ENCODE measurements at regions not wholly inside any gene's neighbourhood (a gene's known extent, or its start where the extent isn't known, plus 50 kb on each side); places are given as distances from the start of the nearest gene placed in this dataset.

- 63 to 67% methylated on average over 3 of the region's 3 CpGs for WGBS, 2 donors
- DNase-seq: no peak
- intact Hi-C loops (cut with DNase I; ENCODE audit: low total_unique reads): no loop called here
- Histone ChIP-seq H3K4me1 (peaks cover 6% of the 10 kb centered on the region), H3K4me3 (no peak overlapping the region), H3K27me3 (no peaks in the 10 kb centered on the region), H3K27ac (no peak overlapping the region), H3K36me3 (ENCODE audit: low read depth, missing control alignments) (no peaks in the 10 kb centered on the region), H3K9me3 (no peaks in the 10 kb centered on the region)
- no peak for TF ChIP-seq POLR2A (IDR thresholded peaks at IDR 0.05)
- TF ChIP-seq, protein P1, sequence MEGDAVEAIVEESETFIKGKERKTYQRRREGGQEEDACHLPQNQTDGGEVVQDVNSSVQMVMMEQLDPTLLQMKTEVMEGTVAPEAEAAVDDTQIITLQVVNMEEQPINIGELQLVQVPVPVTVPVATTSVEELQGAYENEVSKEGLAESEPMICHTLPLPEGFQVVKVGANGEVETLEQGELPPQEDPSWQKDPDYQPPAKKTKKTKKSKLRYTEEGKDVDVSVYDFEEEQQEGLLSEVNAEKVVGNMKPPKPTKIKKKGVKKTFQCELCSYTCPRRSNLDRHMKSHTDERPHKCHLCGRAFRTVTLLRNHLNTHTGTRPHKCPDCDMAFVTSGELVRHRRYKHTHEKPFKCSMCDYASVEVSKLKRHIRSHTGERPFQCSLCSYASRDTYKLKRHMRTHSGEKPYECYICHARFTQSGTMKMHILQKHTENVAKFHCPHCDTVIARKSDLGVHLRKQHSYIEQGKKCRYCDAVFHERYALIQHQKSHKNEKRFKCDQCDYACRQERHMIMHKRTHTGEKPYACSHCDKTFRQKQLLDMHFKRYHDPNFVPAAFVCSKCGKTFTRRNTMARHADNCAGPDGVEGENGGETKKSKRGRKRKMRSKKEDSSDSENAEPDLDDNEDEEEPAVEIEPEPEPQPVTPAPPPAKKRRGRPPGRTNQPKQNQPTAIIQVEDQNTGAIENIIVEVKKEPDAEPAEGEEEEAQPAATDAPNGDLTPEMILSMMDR (IDR thresholded peaks at IDR 0.05): no peak
Measured at GRCh38 chr5:33275391-33275790, 165.4 kb upstream of the TARS1 start.

DNA sequence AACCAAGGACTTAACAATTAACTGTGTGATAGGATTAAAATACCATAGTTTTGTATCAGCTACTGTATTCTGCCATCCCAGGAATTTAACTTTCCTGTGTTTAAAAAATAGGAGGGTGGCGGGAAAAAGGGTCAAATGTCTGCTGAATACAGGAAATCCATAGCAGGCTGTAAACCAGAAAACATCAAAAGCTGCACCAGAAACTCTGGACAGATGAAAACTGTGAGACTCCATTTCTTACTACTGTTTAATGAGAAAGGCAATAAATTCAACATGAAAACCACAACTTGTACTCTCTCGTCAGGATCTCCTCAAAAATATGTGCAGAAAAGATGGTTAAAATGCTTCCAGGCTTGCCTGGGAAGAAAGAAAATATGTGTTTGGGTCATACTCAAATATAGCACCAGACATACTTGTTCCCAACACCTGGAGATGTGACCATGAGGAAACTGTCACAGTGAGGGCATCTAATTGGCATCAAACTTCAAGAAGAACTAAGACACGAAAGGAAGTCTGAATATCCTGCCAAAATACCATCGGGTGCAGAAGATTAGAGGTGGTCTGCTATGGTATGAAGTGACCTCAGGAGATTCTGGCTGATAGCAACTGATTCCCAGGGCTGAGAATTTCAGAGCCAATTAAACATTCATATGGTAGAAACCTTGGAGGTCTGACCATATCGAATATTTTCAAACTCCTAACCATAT is 164.7 kb upstream of the TARS1 start:
- no peaks in the 10 kb centered on the region for H3K27me3 ChIP-seq
- no peaks in the 10 kb centered on the region for H3K36me3 ChIP-seq (ENCODE audit: low read depth, missing control alignments)
- intact Hi-C loops (cut with DNase I; ENCODE audit: low total_unique reads): no loop called here
- WGBS, 2 donors: 42 to 62% methylated on average over 5 of the region's 5 CpGs
- no peak for TF ChIP-seq POLR2A (IDR thresholded peaks at IDR 0.05)
- TF ChIP-seq, protein P1 (IDR thresholded peaks at IDR 0.05): no peak
- peaks cover 6% of the 10 kb centered on the region for H3K4me1 ChIP-seq
- H3K27ac ChIP-seq: no peak overlapping the region
- H3K9me3 ChIP-seq: no peaks in the 10 kb centered on the region
- no peak for DNase-seq
- no peak overlapping the region for H3K4me3 ChIP-seq

- Histone ChIP-seq H3K27me3 (no peaks in the 10 kb centered on the region), H3K9me3 (no peaks in the 10 kb centered on the region), H3K36me3 (ENCODE audit: low read depth, missing control alignments) (no peaks in the 10 kb centered on the region), H3K4me3 (no peak overlapping the region), H3K27ac (no peak overlapping the region), H3K4me1 (peaks cover 6% of the 10 kb centered on the region)
- TF ChIP-seq POLR2A (IDR thresholded peaks at IDR 0.05): no peak
- TF ChIP-seq, protein P1 (IDR thresholded peaks at IDR 0.05): no peak
- intact Hi-C loops (cut with DNase I; ENCODE audit: low total_unique reads): no loop called here
- 51 to 61% methylated on average over 2 of the region's 2 CpGs for WGBS, 2 donors
- DNase-seq: no peak
Measured at GRCh38 chr5:33276628-33276950, 164.2 kb upstream of the TARS1 start.

GRCh38 chr5:33277061-33277650 is 163.6 kb upstream of the TARS1 start:
- Histone ChIP-seq H3K27me3 (no peaks in the 10 kb centered on the region), H3K4me3 (no peak overlapping the region), H3K36me3 (ENCODE audit: low read depth, missing control alignments) (no peaks in the 10 kb centered on the region), H3K27ac (no peak overlapping the region), H3K4me1 (peaks cover 6% of the 10 kb centered on the region), H3K9me3 (no peaks in the 10 kb centered on the region)
- 47 to 53% methylated on average over 3 of the region's 3 CpGs for WGBS, 2 donors
- DNase-seq: no peak
- no peak for TF ChIP-seq POLR2A (IDR thresholded peaks at IDR 0.05)
- TF ChIP-seq, protein P1 (IDR thresholded peaks at IDR 0.05): no peak
- intact Hi-C loops (cut with DNase I; ENCODE audit: low total_unique reads): no loop called here

- no peaks in the 10 kb centered on the region for H3K9me3 ChIP-seq
- WGBS, 2 donors: 44 to 60% methylated on average over 5 of the region's 5 CpGs
- no peak overlapping the region for H3K4me3 ChIP-seq
- intact Hi-C loops (cut with DNase I; ENCODE audit: low total_unique reads): no loop called here
- no peaks in the 10 kb centered on the region for H3K36me3 ChIP-seq (ENCODE audit: low read depth, missing control alignments)
- no peak for DNase-seq
- H3K27me3 ChIP-seq: no peaks in the 10 kb centered on the region
- TF ChIP-seq, protein P1 (IDR thresholded peaks at IDR 0.05): no peak
- no peak for TF ChIP-seq POLR2A (IDR thresholded peaks at IDR 0.05)
- H3K27ac ChIP-seq: no peak overlapping the region
- H3K4me1 ChIP-seq: peaks cover 5% of the 10 kb centered on the region
Measured at GRCh38 chr5:33281431-33281843, 159.3 kb upstream of the TARS1 start.
